A673 (cell line): ENCODE measurements at regions not wholly inside any gene's neighbourhood (a gene's known extent, or its start where the extent isn't known, plus 50 kb on each side); places are given as distances from the start of the nearest gene placed in this dataset.

Experiments used
- BruUV-seq: library from RNA; stranded (reverse); fragments of 400-500 nt; replicated peaks from 2 replicates; lab custom pipeline; 2021; lab: Mats Ljungman, UMichigan
- CTCF ChIA-PET: fragments of 300-600 bp; sonication (Branson Sonifier 250); formaldehyde crosslinking; loops from one replicate; lab custom pipeline; 2022; ENCODE audit warnings: antibody characterized with exemption; lab: Charles Lee
- POLR2A ChIA-PET: fragments of 300-600 bp; sonication (Branson Sonifier 250); formaldehyde crosslinking; loops from one replicate; lab custom pipeline; 2022; ENCODE audit warnings: antibody characterized with exemption; ENCODE audit not compliant: low non-redundant PET; lab: Charles Lee
- DNase-seq: peaks from one replicate; pipeline ENCODE4 v3.0.0-alpha.2; 2015; ENCODE audit warnings: low spot score
- H3K27ac ChIP-seq: fragments of 200-600 bp; sonication (generic); 2 replicates; pipeline ENCODE4 v1.5.1; 2016; ENCODE audit warnings: mixed run types, low read depth, mild to moderate bottlenecking, mixed read lengths, antibody characterized with exemption, low read length; ENCODE audit not compliant: poor library complexity, severe bottlenecking
- H3K27me3 ChIP-seq: fragments of 200-600 bp; sonication (generic); replicated peaks from 2 replicates; pipeline ENCODE4 v1.6.1; 2017; ENCODE audit warnings: mixed run types, low read depth, mild to moderate bottlenecking, mixed read lengths, antibody characterized with exemption, low read length; ENCODE audit not compliant: insufficient read depth, poor library complexity
- H3K36me3 ChIP-seq: fragments of 200-600 bp; sonication (generic); 2 replicates; pipeline ENCODE4 v1.6.1; 2016; ENCODE audit warnings: mixed run types, mild to moderate bottlenecking, mixed read lengths, antibody characterized with exemption, low read length; ENCODE audit not compliant: insufficient read depth, poor library complexity, severe bottlenecking
- H3K4me1 ChIP-seq: fragments of 200-600 bp; sonication (generic); 2 replicates; pipeline ENCODE4 v1.6.1; 2017; ENCODE audit warnings: mixed run types, mild to moderate bottlenecking, mixed read lengths, antibody characterized with exemption, low read length; ENCODE audit not compliant: insufficient read depth, poor library complexity, severe bottlenecking
- H3K4me3 ChIP-seq: fragments of 200-600 bp; sonication (generic); 2 replicates; pipeline ENCODE4 v1.5.1; 2016; ENCODE audit warnings: low read depth, mixed run types, mild to moderate bottlenecking, mixed read lengths, low read length; ENCODE audit not compliant: poor library complexity, severe bottlenecking
- H3K9me3 ChIP-seq: fragments of 200-600 bp; sonication (generic); 2 replicates; pipeline ENCODE4 v1.6.1; 2016; ENCODE audit warnings: mixed run types, low read depth, mild to moderate bottlenecking, mixed read lengths, antibody characterized with exemption, low read length; ENCODE audit not compliant: poor library complexity, severe bottlenecking
- CTCF ChIP-seq: fragments of 300-800, 200-600 bp; sonication (generic); conservative IDR thresholded peaks from 2 replicates; pipeline ENCODE4 v1.5.1; 2017; ENCODE audit warnings: low read depth, mild to moderate bottlenecking, antibody characterized with exemption, low read length, moderate library complexity, mixed read lengths
- EZH2 ChIP-seq: fragments of 200-600 bp; sonication (generic); IDR thresholded peaks from 2 replicates; pipeline ENCODE4 v1.6.1; 2017; ENCODE audit warnings: borderline replicate concordance, low read depth, mild to moderate bottlenecking, mixed read lengths, antibody characterized with exemption, low read length; ENCODE audit not compliant: poor library complexity, severe bottlenecking
- intact Hi-C: fragments of 100-400 bp; cut with micrococcal nuclease; formaldehyde crosslinking; loops from one replicate; pipeline ENCODE4 v1.10.0; 2022; ENCODE audit not compliant: unreplicated experiment

- peak; percentile 20 for DNase-seq
- Histone ChIP-seq H3K27me3 (peaks cover 43% of the 10 kb centered on the region), H3K4me3 (peak overlapping the region; percentile 52), H3K4me1 (peaks cover 6% of the 10 kb centered on the region), H3K36me3 (no peaks in the 10 kb centered on the region), H3K9me3 (peaks cover 1% of the 10 kb centered on the region), H3K27ac (no peak overlapping the region)
- no TSS peak for BruUV-seq
- intact Hi-C loops: loop anchor here (5.0 kb wide), 2 partner anchors 164 to 691 kb away; partner anchors contain the start of gene CD47
- ChIA-PET POLR2A (no interaction called here), CTCF (interaction anchor here (0.5 to 1.1 kb wide), 6 partner anchors 8 to 693 kb away, joined by 3 to 4 read pairs (median 3); no protein-coding TSS in a partner anchor)
- TF ChIP-seq EZH2 (no peak), CTCF (no peak)
Measured at GRCh38 chr3:107928084-107928445, 162.8 kb downstream of the CD47 start.

- POLR2A ChIA-PET: no interaction called here
Measured at GRCh38 chr3:107927361-107928083, 163.3 kb downstream of the CD47 start.

GRCh38 chr3:107925851-107926250 is 165.0 kb downstream of the CD47 start:
- POLR2A ChIA-PET: no interaction called here
- Histone ChIP-seq H3K9me3 (no peaks in the 10 kb centered on the region), H3K4me3 (no peak overlapping the region), H3K4me1 (peaks cover 6% of the 10 kb centered on the region), H3K27ac (no peak overlapping the region), H3K27me3 (peaks cover 49% of the 10 kb centered on the region), H3K36me3 (no peaks in the 10 kb centered on the region)
- CTCF ChIA-PET: no interaction called here
- BruUV-seq: no TSS peak
- no peak for DNase-seq
- intact Hi-C loops: loop anchor here (5.0 kb wide), 2 partner anchors 166 to 689 kb away; partner anchors contain the start of gene CD47
- no peak for TF ChIP-seq EZH2
- TF ChIP-seq CTCF: no peak

More at GRCh38 chr3:107927361-107928083, 163.3 kb downstream of the CD47 start:
- Histone ChIP-seq H3K36me3 (no peaks in the 10 kb centered on the region), H3K4me3 (peak overlapping the region; percentile 52), H3K9me3 (no peaks in the 10 kb centered on the region), H3K27ac (no peak overlapping the region), H3K27me3 (peaks cover 43% of the 10 kb centered on the region), H3K4me1 (peaks cover 6% of the 10 kb centered on the region)
- BruUV-seq: no TSS peak
- peak; percentile 65 for DNase-seq
- no peak for TF ChIP-seq EZH2
- peak; percentile 95 for TF ChIP-seq CTCF
- intact Hi-C loops: loop anchor here (5.0 kb wide), 2 partner anchors 165 to 690 kb away; partner anchors contain the start of gene CD47
- CTCF ChIA-PET: interaction anchor here (0.5 to 1.1 kb wide), 6 partner anchors 8 to 693 kb away, joined by 3 to 4 read pairs (median 3); no protein-coding TSS in a partner anchor
